Prostate gland (tissue), 2 donors: ENCODE measurements at regions not wholly inside any gene's neighbourhood (a gene's known extent, or its start where the extent isn't known, plus 50 kb on each side); places are given as distances from the start of the nearest gene placed in this dataset.

ENCODE experiments used
- POLR2A ChIP-seq: fragments of 450-650 bp; IDR thresholded peaks from one replicate; pipeline ENCODE4 v1.6.1; 2016; ENCODE audit warnings: antibody characterized with exemption, mild to moderate bottlenecking
- TF ChIP-seq, protein P1 (sequence below), 4 experiments: fragments of 200-600 bp in 2 of 4; fragments of 450-650 bp in 2 of 4; sonication (generic) in 2 of 4; IDR thresholded peaks; 1 replicate in 3 of 4; 2 replicates in 1 of 4; pipeline ENCODE4 v1.5.1; 2016 to 2019; ENCODE audit warnings: antibody characterized with exemption in 4 of 4, mild to moderate bottlenecking in 2 of 4, moderate library complexity in 2 of 4

DNA sequence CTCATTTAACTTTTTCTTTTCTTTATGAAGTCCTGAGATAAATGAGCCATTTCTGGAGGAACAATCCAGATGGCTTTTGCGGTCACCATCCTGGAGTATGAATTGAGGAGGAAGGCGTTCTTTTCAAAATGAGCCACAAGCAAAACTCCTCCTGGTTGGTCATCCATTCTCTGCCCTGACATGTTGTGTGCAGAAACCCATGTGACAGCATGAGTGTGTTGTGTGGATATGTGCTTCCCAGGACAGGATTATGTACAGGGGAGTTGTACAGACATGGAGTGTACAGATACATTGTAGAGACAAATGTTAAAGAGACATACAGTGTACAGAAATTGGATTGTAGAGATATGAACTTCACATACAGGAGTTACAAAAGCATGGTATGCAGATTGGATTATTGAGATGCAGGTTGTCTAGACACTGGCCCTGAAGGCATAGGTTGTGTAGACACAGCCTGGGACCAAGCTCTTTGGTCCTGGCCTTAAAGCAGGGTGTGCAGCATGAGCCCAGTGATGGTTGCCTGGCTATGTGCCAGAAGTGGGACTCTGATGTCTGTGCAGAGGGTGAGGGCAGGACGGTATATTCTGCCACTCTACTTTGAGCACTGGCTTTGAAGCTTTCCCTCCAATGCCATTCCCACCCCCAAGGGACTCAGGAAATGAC, 178.5 kb upstream of the ZBED5 start:
- TF ChIP-seq, protein P1, sequence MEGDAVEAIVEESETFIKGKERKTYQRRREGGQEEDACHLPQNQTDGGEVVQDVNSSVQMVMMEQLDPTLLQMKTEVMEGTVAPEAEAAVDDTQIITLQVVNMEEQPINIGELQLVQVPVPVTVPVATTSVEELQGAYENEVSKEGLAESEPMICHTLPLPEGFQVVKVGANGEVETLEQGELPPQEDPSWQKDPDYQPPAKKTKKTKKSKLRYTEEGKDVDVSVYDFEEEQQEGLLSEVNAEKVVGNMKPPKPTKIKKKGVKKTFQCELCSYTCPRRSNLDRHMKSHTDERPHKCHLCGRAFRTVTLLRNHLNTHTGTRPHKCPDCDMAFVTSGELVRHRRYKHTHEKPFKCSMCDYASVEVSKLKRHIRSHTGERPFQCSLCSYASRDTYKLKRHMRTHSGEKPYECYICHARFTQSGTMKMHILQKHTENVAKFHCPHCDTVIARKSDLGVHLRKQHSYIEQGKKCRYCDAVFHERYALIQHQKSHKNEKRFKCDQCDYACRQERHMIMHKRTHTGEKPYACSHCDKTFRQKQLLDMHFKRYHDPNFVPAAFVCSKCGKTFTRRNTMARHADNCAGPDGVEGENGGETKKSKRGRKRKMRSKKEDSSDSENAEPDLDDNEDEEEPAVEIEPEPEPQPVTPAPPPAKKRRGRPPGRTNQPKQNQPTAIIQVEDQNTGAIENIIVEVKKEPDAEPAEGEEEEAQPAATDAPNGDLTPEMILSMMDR (IDR thresholded peaks at IDR 0.05): no peak
- TF ChIP-seq POLR2A: no peak
